A673 (cell line): ENCODE measurements at regions not wholly inside any gene's neighbourhood (a gene's known extent, or its start where the extent isn't known, plus 50 kb on each side); places are given as distances from the start of the nearest gene placed in this dataset.

Experiments
- BruUV-seq: library from RNA; stranded (reverse); fragments of 400-500 nt; replicated peaks from 2 replicates; lab custom pipeline; 2021; lab: Mats Ljungman, UMichigan
- CTCF ChIA-PET: fragments of 300-600 bp; sonication (Branson Sonifier 250); formaldehyde crosslinking; loops from one replicate; lab custom pipeline; 2022; ENCODE audit warnings: antibody characterized with exemption; lab: Charles Lee
- POLR2A ChIA-PET: fragments of 300-600 bp; sonication (Branson Sonifier 250); formaldehyde crosslinking; loops from one replicate; lab custom pipeline; 2022; ENCODE audit warnings: antibody characterized with exemption; ENCODE audit not compliant: low non-redundant PET; lab: Charles Lee
- DNase-seq: peaks from one replicate; pipeline ENCODE4 v3.0.0-alpha.2; 2015; ENCODE audit warnings: low spot score
- H3K27ac ChIP-seq: fragments of 200-600 bp; sonication (generic); 2 replicates; pipeline ENCODE4 v1.5.1; 2016; ENCODE audit warnings: mixed run types, low read depth, mild to moderate bottlenecking, mixed read lengths, antibody characterized with exemption, low read length; ENCODE audit not compliant: poor library complexity, severe bottlenecking
- H3K27me3 ChIP-seq: fragments of 200-600 bp; sonication (generic); replicated peaks from 2 replicates; pipeline ENCODE4 v1.6.1; 2017; ENCODE audit warnings: mixed run types, low read depth, mild to moderate bottlenecking, mixed read lengths, antibody characterized with exemption, low read length; ENCODE audit not compliant: insufficient read depth, poor library complexity
- H3K36me3 ChIP-seq: fragments of 200-600 bp; sonication (generic); 2 replicates; pipeline ENCODE4 v1.6.1; 2016; ENCODE audit warnings: mixed run types, mild to moderate bottlenecking, mixed read lengths, antibody characterized with exemption, low read length; ENCODE audit not compliant: insufficient read depth, poor library complexity, severe bottlenecking
- H3K4me1 ChIP-seq: fragments of 200-600 bp; sonication (generic); 2 replicates; pipeline ENCODE4 v1.6.1; 2017; ENCODE audit warnings: mixed run types, mild to moderate bottlenecking, mixed read lengths, antibody characterized with exemption, low read length; ENCODE audit not compliant: insufficient read depth, poor library complexity, severe bottlenecking
- H3K4me3 ChIP-seq: fragments of 200-600 bp; sonication (generic); 2 replicates; pipeline ENCODE4 v1.5.1; 2016; ENCODE audit warnings: low read depth, mixed run types, mild to moderate bottlenecking, mixed read lengths, low read length; ENCODE audit not compliant: poor library complexity, severe bottlenecking
- H3K9me3 ChIP-seq: fragments of 200-600 bp; sonication (generic); 2 replicates; pipeline ENCODE4 v1.6.1; 2016; ENCODE audit warnings: mixed run types, low read depth, mild to moderate bottlenecking, mixed read lengths, antibody characterized with exemption, low read length; ENCODE audit not compliant: poor library complexity, severe bottlenecking
- EZH2 ChIP-seq: fragments of 200-600 bp; sonication (generic); IDR thresholded peaks from 2 replicates; pipeline ENCODE4 v1.6.1; 2017; ENCODE audit warnings: borderline replicate concordance, low read depth, mild to moderate bottlenecking, mixed read lengths, antibody characterized with exemption, low read length; ENCODE audit not compliant: poor library complexity, severe bottlenecking
- intact Hi-C: fragments of 100-400 bp; cut with micrococcal nuclease; formaldehyde crosslinking; loops from one replicate; pipeline ENCODE4 v1.10.0; 2022; ENCODE audit not compliant: unreplicated experiment
- TF ChIP-seq, protein P1 (sequence below): fragments of 300-800, 200-600 bp; sonication (generic); conservative IDR thresholded peaks from 2 replicates; pipeline ENCODE4 v1.5.1; 2017; ENCODE audit warnings: low read depth, mild to moderate bottlenecking, antibody characterized with exemption, low read length, moderate library complexity, mixed read lengths

DNA sequence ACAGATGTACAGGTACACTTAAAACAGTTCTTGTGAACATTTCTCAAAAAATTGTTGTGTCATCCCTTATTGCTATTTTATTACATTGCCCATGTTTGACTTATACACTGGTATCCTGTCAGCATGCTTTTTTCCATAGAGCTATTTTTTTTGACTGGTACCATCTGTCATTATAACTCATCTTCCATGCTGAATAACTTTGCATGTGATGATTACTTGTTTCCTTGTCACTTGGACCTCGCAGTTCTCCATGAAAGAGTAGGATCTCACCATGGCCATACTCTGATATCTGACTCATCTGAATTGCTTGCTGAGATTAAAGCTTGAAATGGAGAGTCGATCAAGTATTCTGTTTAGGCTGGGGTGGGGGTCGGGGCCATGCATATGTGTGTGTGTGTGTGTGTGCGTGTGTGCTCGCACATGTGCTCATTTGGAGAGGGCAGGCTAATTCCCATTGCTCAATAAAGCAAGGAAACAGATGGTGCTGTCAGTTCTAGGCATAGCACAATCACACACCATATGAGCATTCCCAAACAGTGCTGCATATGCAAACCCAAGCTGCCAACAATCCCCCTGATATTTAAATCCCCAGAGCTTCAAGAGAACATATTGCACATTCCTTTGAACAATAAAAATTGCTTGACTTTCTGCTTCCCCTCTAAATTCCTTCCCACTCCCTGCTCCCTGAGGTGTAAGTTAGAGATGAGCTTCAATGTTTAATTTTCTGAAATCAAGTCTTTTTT is 62.9 kb downstream of the NHLRC3 start:
- TF ChIP-seq, protein P1, sequence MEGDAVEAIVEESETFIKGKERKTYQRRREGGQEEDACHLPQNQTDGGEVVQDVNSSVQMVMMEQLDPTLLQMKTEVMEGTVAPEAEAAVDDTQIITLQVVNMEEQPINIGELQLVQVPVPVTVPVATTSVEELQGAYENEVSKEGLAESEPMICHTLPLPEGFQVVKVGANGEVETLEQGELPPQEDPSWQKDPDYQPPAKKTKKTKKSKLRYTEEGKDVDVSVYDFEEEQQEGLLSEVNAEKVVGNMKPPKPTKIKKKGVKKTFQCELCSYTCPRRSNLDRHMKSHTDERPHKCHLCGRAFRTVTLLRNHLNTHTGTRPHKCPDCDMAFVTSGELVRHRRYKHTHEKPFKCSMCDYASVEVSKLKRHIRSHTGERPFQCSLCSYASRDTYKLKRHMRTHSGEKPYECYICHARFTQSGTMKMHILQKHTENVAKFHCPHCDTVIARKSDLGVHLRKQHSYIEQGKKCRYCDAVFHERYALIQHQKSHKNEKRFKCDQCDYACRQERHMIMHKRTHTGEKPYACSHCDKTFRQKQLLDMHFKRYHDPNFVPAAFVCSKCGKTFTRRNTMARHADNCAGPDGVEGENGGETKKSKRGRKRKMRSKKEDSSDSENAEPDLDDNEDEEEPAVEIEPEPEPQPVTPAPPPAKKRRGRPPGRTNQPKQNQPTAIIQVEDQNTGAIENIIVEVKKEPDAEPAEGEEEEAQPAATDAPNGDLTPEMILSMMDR = no peak
- no peak for TF ChIP-seq EZH2
- peak; percentile 55 for DNase-seq
- BruUV-seq = no TSS peak
- H3K4me1 ChIP-seq = peaks cover 10% of the 10 kb centered on the region
- no peak overlapping the region for H3K4me3 ChIP-seq
- H3K9me3 ChIP-seq = no peaks in the 10 kb centered on the region
- H3K27ac ChIP-seq = no peak overlapping the region
- intact Hi-C loops = no loop called here
- CTCF ChIA-PET = no interaction called here
- POLR2A ChIA-PET = no interaction called here
- H3K36me3 ChIP-seq = no peaks in the 10 kb centered on the region
- no peaks in the 10 kb centered on the region for H3K27me3 ChIP-seq

DNA sequence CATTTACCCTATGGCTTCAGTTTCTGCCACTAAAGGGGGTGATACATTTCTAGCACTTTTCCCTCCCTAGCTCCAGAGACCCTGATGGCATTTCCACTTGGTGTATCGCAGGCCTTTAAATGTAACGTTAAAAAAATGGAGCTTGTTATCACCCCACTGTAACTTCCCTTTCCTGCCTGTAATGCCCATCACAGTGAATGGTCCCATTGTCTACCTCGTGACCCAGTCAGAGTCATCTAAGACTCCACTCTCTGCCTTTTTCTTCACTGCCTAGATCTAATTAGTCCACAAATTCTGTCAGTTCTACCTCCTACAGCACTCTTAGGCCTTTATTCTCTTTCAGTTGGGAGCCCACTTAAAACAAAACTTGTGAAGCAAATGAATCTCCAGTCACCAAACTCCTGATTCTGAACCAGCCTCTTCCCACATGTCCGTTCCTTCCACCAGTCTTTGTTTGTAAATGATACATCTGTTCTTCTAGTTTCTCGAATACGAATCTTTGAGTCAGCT is 64.8 kb downstream of the NHLRC3 start:
- H3K27ac ChIP-seq = no peak overlapping the region
- intact Hi-C loops = no loop called here
- no TSS peak for BruUV-seq
- ChIA-PET CTCF (no interaction called here), POLR2A (no interaction called here)
- H3K9me3 ChIP-seq = no peaks in the 10 kb centered on the region
- H3K4me1 ChIP-seq = peaks cover 10% of the 10 kb centered on the region
- no peak for TF ChIP-seq EZH2
- TF ChIP-seq, protein P1 = no peak
- no peak for DNase-seq
- H3K36me3 ChIP-seq = no peaks in the 10 kb centered on the region
- H3K4me3 ChIP-seq = no peak overlapping the region
- no peaks in the 10 kb centered on the region for H3K27me3 ChIP-seq

- BruUV-seq = no TSS peak
- intact Hi-C loops = no loop called here
- Histone ChIP-seq H3K4me3 (no peak overlapping the region), H3K9me3 (no peaks in the 10 kb centered on the region), H3K27me3 (no peaks in the 10 kb centered on the region), H3K27ac (no peak overlapping the region), H3K36me3 (no peaks in the 10 kb centered on the region), H3K4me1 (peaks cover 6% of the 10 kb centered on the region)
- ChIA-PET CTCF (no interaction called here), POLR2A (no interaction called here)
- peak; percentile 24 for DNase-seq
- TF ChIP-seq, protein P1 = no peak
- no peak for TF ChIP-seq EZH2
These were observed 66.9 kb downstream of the NHLRC3 start for GRCh38 chr13:39105110-39105509.
